ENCODE measurements at regions not wholly inside any gene's neighbourhood (a gene's known extent, or its start where the extent isn't known, plus 50 kb on each side); places are given as distances from the start of the nearest gene placed in this dataset.

- Histone ChIP-seq H3K27ac (ENCODE audit: low read depth in 1 of 2, low read length in 2 of 2) (no peak overlapping the region), H3K4me3 (ENCODE audit: low read length) (no peak overlapping the region), H3K4me1 (ENCODE audit: insufficient read depth, low read length) (no peaks in the 10 kb centered on the region), H3K36me3 (ENCODE audit: insufficient read depth, low read length) (no peaks in the 10 kb centered on the region), H3K9me3 (ENCODE audit: control insufficient read depth in 1 of 2, insufficient read depth in 1 of 2, low read length in 2 of 2) (peaks cover 3 to 11% of the 10 kb centered on the region in 2 experiments), H3K27me3 (ENCODE audit: control insufficient read depth in 1 of 2, insufficient read depth in 2 of 2, low read length in 2 of 2) (no peaks in the 10 kb centered on the region)
- H3K4me3 Mint-ChIP-seq = no peak overlapping the region
- no peak for ATAC-seq (ENCODE audit: poor library complexity)
- POLR2A ChIA-PET = no interaction called here
- intact Hi-C loops (cut with DNase I, micrococcal nuclease) = no loop called here
- no peak for TF ChIP-seq CTCF (IDR thresholded peaks at IDR 0.05)
- no peaks in the 10 kb centered on the region for H3K4me1 Mint-ChIP-seq (ENCODE audit: low read depth)
- H3K27me3 Mint-ChIP-seq = no peaks in the 10 kb centered on the region
- no peaks in the 10 kb centered on the region for H3K36me3 Mint-ChIP-seq (ENCODE audit: low read depth)
- H3K9me3 Mint-ChIP-seq = peaks cover 10% of the 10 kb centered on the region
- no peak overlapping the region for H3K27ac Mint-ChIP-seq
- no peak for DNase-seq
- CTCF ChIA-PET = no interaction called here
Measured at GRCh38 chr13:92994056-92994455, 232.6 kb upstream of the GPC6 start.

GRCh38 chr13:93001866-93002461, 224.6 kb upstream of the GPC6 start:
- no peak for TF ChIP-seq CTCF (IDR thresholded peaks at IDR 0.05)
- Histone ChIP-seq H3K4me3 (ENCODE audit: low read length) (no peak overlapping the region), H3K4me1 (ENCODE audit: insufficient read depth, low read length) (no peaks in the 10 kb centered on the region), H3K36me3 (ENCODE audit: insufficient read depth, low read length) (no peaks in the 10 kb centered on the region), H3K27me3 (ENCODE audit: control insufficient read depth in 1 of 2, insufficient read depth in 2 of 2, low read length in 2 of 2) (no peaks in the 10 kb centered on the region), H3K9me3 (ENCODE audit: control insufficient read depth in 1 of 2, insufficient read depth in 1 of 2, low read length in 2 of 2) (peaks cover 9 to 16% of the 10 kb centered on the region in 2 experiments), H3K27ac (ENCODE audit: low read depth in 1 of 2, low read length in 2 of 2) (no peak overlapping the region)
- intact Hi-C loops (cut with DNase I, micrococcal nuclease) = no loop called here
- no peaks in the 10 kb centered on the region for H3K4me1 Mint-ChIP-seq (ENCODE audit: low read depth)
- POLR2A ChIA-PET = no interaction called here
- no peak overlapping the region for H3K27ac Mint-ChIP-seq
- DNase-seq (no peak), ATAC-seq (ENCODE audit: poor library complexity) (no peak)
- CTCF ChIA-PET = no interaction called here
- H3K4me3 Mint-ChIP-seq = no peak overlapping the region
- H3K27me3 Mint-ChIP-seq = no peaks in the 10 kb centered on the region
- peaks cover 17% of the 10 kb centered on the region for H3K9me3 Mint-ChIP-seq
- H3K36me3 Mint-ChIP-seq (ENCODE audit: low read depth) = no peaks in the 10 kb centered on the region

- Mint-ChIP-seq H3K4me1 (ENCODE audit: low read depth) (no peaks in the 10 kb centered on the region), H3K4me3 (no peak overlapping the region), H3K9me3 (peaks cover 23% of the 10 kb centered on the region), H3K27me3 (no peaks in the 10 kb centered on the region), H3K36me3 (ENCODE audit: low read depth) (no peaks in the 10 kb centered on the region), H3K27ac (no peak overlapping the region)
- no peak for TF ChIP-seq CTCF (IDR thresholded peaks at IDR 0.05)
- no peaks in the 10 kb centered on the region for H3K4me1 ChIP-seq (ENCODE audit: insufficient read depth, low read length)
- ATAC-seq (ENCODE audit: poor library complexity) (no peak), DNase-seq (no peak)
- H3K36me3 ChIP-seq (ENCODE audit: insufficient read depth, low read length) = no peaks in the 10 kb centered on the region
- CTCF ChIA-PET = no interaction called here
- intact Hi-C loops (cut with DNase I, micrococcal nuclease) = no loop called here
- no peak overlapping the region for H3K27ac ChIP-seq (ENCODE audit: low read depth in 1 of 2, low read length in 2 of 2)
- no peaks in the 10 kb centered on the region for H3K27me3 ChIP-seq (ENCODE audit: control insufficient read depth in 1 of 2, insufficient read depth in 2 of 2, low read length in 2 of 2)
- POLR2A ChIA-PET = no interaction called here
- H3K9me3 ChIP-seq (ENCODE audit: control insufficient read depth in 1 of 2, insufficient read depth in 1 of 2, low read length in 2 of 2) = peaks cover 7 to 9% of the 10 kb centered on the region in 2 experiments
- H3K4me3 ChIP-seq (ENCODE audit: low read length) = no peak overlapping the region
Measured at GRCh38 chr13:93003531-93003930, 223.1 kb upstream of the GPC6 start.
